ENCODE measurements at regions not wholly inside any gene's neighbourhood (a gene's known extent, or its start where the extent isn't known, plus 50 kb on each side); places are given as distances from the start of the nearest gene placed in this dataset.
A peak's percentile ranks its signal among the peaks of the same experiment; 100 is the strongest.
"Not testable (repeated sequence)": the region's sequence is repeated elsewhere in the genome, so short reads cannot be mapped to it uniquely, and the experiment has no call there.

- in situ Hi-C loops (cut with MboI; ENCODE audit: low pct_unique_long_range_greater_than_20kb in 2 of 9, low sequenced_read_pairs in 9 of 9, unreplicated experiment in 9 of 9): loop anchor here in 1 of 9 experiments (25.0 kb wide), 1 partner anchor 1419 kb away; no protein-coding TSS in a partner anchor
- not testable (repeated sequence) for H3K27ac ChIP-seq; H3K4me1 ChIP-seq (replicated peaks in 1 of 2); H3K4me3 ChIP-seq; ATAC-seq (replicated peaks in 6 of 8)
- 80 to 100% (median 95%) methylated on average over 1 to 5 of the region's 14 CpGs; no CpG with 5 or more reads in 7 of the 10 experiments for WGBS, 10 experiments
These were observed 237.9 kb upstream of the SGCG start for GRCh38 chr13:22942831-22943230.

GRCh38 chr13:22944378-22944777 lies 236.4 kb upstream of the SGCG start:
- Histone ChIP-seq H3K27ac (no peak overlapping the region), H3K4me3 (no peak overlapping the region), H3K4me1 (replicated peaks in 1 of 2) (no peaks in the 10 kb centered on the region)
- in situ Hi-C loops (cut with MboI; ENCODE audit: low pct_unique_long_range_greater_than_20kb in 2 of 9, low sequenced_read_pairs in 9 of 9, unreplicated experiment in 9 of 9): loop anchor here in 1 of 9 experiments (25.0 kb wide), 1 partner anchor 1418 kb away; no protein-coding TSS in a partner anchor
- ATAC-seq (replicated peaks in 6 of 8): peak in 1 of 8 experiments; percentile 53
- 42 to 100% (median 84%) methylated on average over 2 to 6 of the region's 13 CpGs; no CpG with 5 or more reads in 5 of the 10 experiments for WGBS, 10 experiments

- no peak for ATAC-seq (replicated peaks in 6 of 8)
- no peak overlapping the region for H3K4me3 ChIP-seq
- in situ Hi-C loops (cut with MboI; ENCODE audit: low pct_unique_long_range_greater_than_20kb in 2 of 9, low sequenced_read_pairs in 9 of 9, unreplicated experiment in 9 of 9): loop anchor here in 1 of 9 experiments (25.0 kb wide), 1 partner anchor 1417 kb away; no protein-coding TSS in a partner anchor
- H3K27ac ChIP-seq: no peak overlapping the region
- H3K4me1 ChIP-seq (replicated peaks in 1 of 2): no peaks in the 10 kb centered on the region
- 22 to 83% (median 63%) methylated on average over 1 to 7 of the region's 9 CpGs; no CpG with 5 or more reads in 2 of the 10 experiments for WGBS, 10 experiments
These were observed 235.2 kb upstream of the SGCG start for GRCh38 chr13:22945321-22946226.

- Histone ChIP-seq H3K27ac (no peak overlapping the region), H3K4me3 (no peak overlapping the region), H3K4me1 (replicated peaks in 1 of 2) (no peaks in the 10 kb centered on the region)
- in situ Hi-C loops (cut with MboI; ENCODE audit: low pct_unique_long_range_greater_than_20kb in 2 of 9, low sequenced_read_pairs in 9 of 9, unreplicated experiment in 9 of 9): loop anchor here in 1 of 9 experiments (25.0 kb wide), 1 partner anchor 1414 kb away; no protein-coding TSS in a partner anchor
- ATAC-seq (replicated peaks in 6 of 8): no peak
- WGBS, 10 experiments: 67 to 91% (median 70%) methylated on average over 2 to 12 of the region's 13 CpGs; no CpG with 5 or more reads in 7 of the 10 experiments
These were observed 232.4 kb upstream of the SGCG start for GRCh38 chr13:22948421-22948820.

GRCh38 chr13:22952018-22952417 lies 228.8 kb upstream of the SGCG start:
- in situ Hi-C loops (cut with MboI; ENCODE audit: low pct_unique_long_range_greater_than_20kb in 2 of 9, low sequenced_read_pairs in 9 of 9, unreplicated experiment in 9 of 9); H3K4me1 ChIP-seq (replicated peaks in 1 of 2); ATAC-seq (replicated peaks in 6 of 8); H3K4me3 ChIP-seq; H3K27ac ChIP-seq: not testable (repeated sequence)

GRCh38 chr13:22955147-22955546 lies 225.6 kb upstream of the SGCG start:
- in situ Hi-C loops (cut with MboI; ENCODE audit: low pct_unique_long_range_greater_than_20kb in 2 of 9, low sequenced_read_pairs in 9 of 9, unreplicated experiment in 9 of 9); H3K27ac ChIP-seq; H3K4me1 ChIP-seq (replicated peaks in 1 of 2); H3K4me3 ChIP-seq; ATAC-seq (replicated peaks in 6 of 8): not testable (repeated sequence)
- 28 to 100% (median 63%) methylated on average over 1 to 2 of the region's 2 CpGs; no CpG with 5 or more reads in 3 of the 10 experiments for WGBS, 10 experiments

- H3K4me3 ChIP-seq; in situ Hi-C loops (cut with MboI; ENCODE audit: low pct_unique_long_range_greater_than_20kb in 2 of 9, low sequenced_read_pairs in 9 of 9, unreplicated experiment in 9 of 9); H3K27ac ChIP-seq; H3K4me1 ChIP-seq (replicated peaks in 1 of 2): not testable (repeated sequence)
- ATAC-seq (replicated peaks in 6 of 8): peak in 3 of 8 experiments; percentile 31 to 34 (median 33)
- WGBS, 10 experiments: 10 to 90% (median 61%) methylated on average over 1 to 3 of the region's 9 CpGs; no CpG with 5 or more reads in 2 of the 10 experiments
These were observed 224.2 kb upstream of the SGCG start for GRCh38 chr13:22956456-22957115.

- H3K4me3 ChIP-seq; in situ Hi-C loops (cut with MboI; ENCODE audit: low pct_unique_long_range_greater_than_20kb in 2 of 9, low sequenced_read_pairs in 9 of 9, unreplicated experiment in 9 of 9); ATAC-seq (replicated peaks in 6 of 8); H3K27ac ChIP-seq; H3K4me1 ChIP-seq (replicated peaks in 1 of 2): not testable (repeated sequence)
- no CpG with 5 or more reads among the region's 14 CpGs for WGBS, 10 experiments
These were observed 220.9 kb upstream of the SGCG start for GRCh38 chr13:22959859-22960258.

- Histone ChIP-seq H3K4me3 (no peak overlapping the region), H3K27ac (no peak overlapping the region), H3K4me1 (replicated peaks in 1 of 2) (peaks cover 0 to 3% of the 10 kb centered on the region in 2 donors)
- WGBS, 10 experiments: no CpG with 5 or more reads among the region's 8 CpGs
- no peak for ATAC-seq (replicated peaks in 6 of 8)
- in situ Hi-C loops (cut with MboI; ENCODE audit: low pct_unique_long_range_greater_than_20kb in 2 of 9, low sequenced_read_pairs in 9 of 9, unreplicated experiment in 9 of 9): no loop called here
These were observed 220.0 kb upstream of the SGCG start for GRCh38 chr13:22960827-22961226.

- ATAC-seq (replicated peaks in 6 of 8); H3K4me1 ChIP-seq (replicated peaks in 1 of 2); in situ Hi-C loops (cut with MboI; ENCODE audit: low pct_unique_long_range_greater_than_20kb in 2 of 9, low sequenced_read_pairs in 9 of 9, unreplicated experiment in 9 of 9); H3K27ac ChIP-seq; H3K4me3 ChIP-seq: not testable (repeated sequence)
- WGBS, 10 experiments: no CpG with 5 or more reads among the region's 14 CpGs
These were observed 219.4 kb upstream of the SGCG start for GRCh38 chr13:22961342-22961741.

- in situ Hi-C loops (cut with MboI; ENCODE audit: low pct_unique_long_range_greater_than_20kb in 2 of 9, low sequenced_read_pairs in 9 of 9, unreplicated experiment in 9 of 9): no loop called here
- H3K27ac ChIP-seq: no peak overlapping the region
- WGBS, 10 experiments: 40 to 100% (median 82%) methylated on average over 2 to 7 of the region's 16 CpGs; no CpG with 5 or more reads in 5 of the 10 experiments
- H3K4me1 ChIP-seq (replicated peaks in 1 of 2): peaks cover 0 to 3% of the 10 kb centered on the region in 2 donors
- H3K4me3 ChIP-seq: no peak overlapping the region
- ATAC-seq (replicated peaks in 6 of 8): no peak
These were observed 218.8 kb upstream of the SGCG start for GRCh38 chr13:22961835-22962537.

GRCh38 chr13:22963384-22964053 lies 217.3 kb upstream of the SGCG start:
- H3K27ac ChIP-seq; in situ Hi-C loops (cut with MboI; ENCODE audit: low pct_unique_long_range_greater_than_20kb in 2 of 9, low sequenced_read_pairs in 9 of 9, unreplicated experiment in 9 of 9); H3K4me3 ChIP-seq; H3K4me1 ChIP-seq (replicated peaks in 1 of 2): not testable (repeated sequence)
- peak in 2 of 8 experiments; percentile 59 to 64 for ATAC-seq (replicated peaks in 6 of 8)
- WGBS, 10 experiments: 20 to 80% methylated on average over 1 of the region's 8 CpGs; no CpG with 5 or more reads in 8 of the 10 experiments

Data from motor neuron (in vitro differentiated cells).